HepG2 (cell line): ENCODE measurements at regions not wholly inside any gene's neighbourhood (a gene's known extent, or its start where the extent isn't known, plus 50 kb on each side); places are given as distances from the start of the nearest gene placed in this dataset.

Experiments used
- ATAC-seq: fragments of 200-7000 bp; cut with Tn5 transposase; 3 replicates; pipeline ENCODE4 v1.9.1; 2020; ENCODE audit warnings: mild to moderate bottlenecking, moderate library complexity
- BruUV-seq: library from RNA; stranded (reverse); fragments of 400-500 nt; replicated peaks from 2 replicates; lab custom pipeline; 2021; lab: Mats Ljungman, UMichigan
- CTCF ChIA-PET: fragments of 300-600 bp; formaldehyde crosslinking; extraction: SDS; loops from one replicate; lab custom pipeline; 2021; ENCODE audit warnings: low total read pairs, inconsistent platforms, low intra/inter-chr PET ratio; lab: Yijun Ruan, JAX
- POLR2A ChIA-PET: fragments of 350-600 bp; sonication (Branson Sonifier 250); formaldehyde crosslinking; loops from one replicate; lab custom pipeline; 2020; ENCODE audit warnings: antibody characterized with exemption, inconsistent platforms; lab: Yijun Ruan, JAX
- DNase-seq: peaks from one replicate; pipeline ENCODE4 v3.0.0-alpha.2; 2015; ENCODE audit warnings: low spot score
- FAIRE-seq: peaks from 3 replicates; lab custom pipeline; 2011; peaks lifted over from hg19 to GRCh38; lab: Jason Lieb, UNC
- H2AFZ ChIP-seq: one replicate; pipeline ENCODE4 v1.6.1; 2011; ENCODE audit warnings: low read length, inconsistent platforms
- H3K27ac ChIP-seq: fragments of 300-600 bp; 3 replicates; pipeline ENCODE4 v1.8.0; 2011; ENCODE audit warnings: mixed run types, mild to moderate bottlenecking, mixed read lengths, low read length, inconsistent platforms; ENCODE audit not compliant: insufficient read depth; ENCODE audit errors: extremely low read length
- H3K27me3 ChIP-seq, 2 experiments: fragments of 200-600 bp in 1 of 2; 2 replicates in 1 of 2; 3 replicates in 1 of 2; pipeline versions ENCODE4 v1.6.0 to v1.8.0; 2011; ENCODE audit warnings: low read length in 2 of 2, mild to moderate bottlenecking in 2 of 2, moderate library complexity in 2 of 2, inconsistent platforms in 1 of 2; ENCODE audit not compliant: insufficient read depth in 2 of 2, control insufficient read depth in 1 of 2
- H3K36me3 ChIP-seq, 2 experiments: fragments of 200-600 bp in 1 of 2; replicated peaks in 1 of 2; 2 replicates in 1 of 2; 3 replicates in 1 of 2; pipeline versions ENCODE4 v1.5.1 to v1.8.0; 2011; ENCODE audit warnings: low read length in 2 of 2, inconsistent platforms in 1 of 2; ENCODE audit not compliant: insufficient read depth in 2 of 2, control insufficient read depth in 1 of 2
- H3K4me1 ChIP-seq: 2 replicates; pipeline ENCODE4 v1.5.1; 2012; ENCODE audit warnings: low read length, inconsistent platforms; ENCODE audit not compliant: insufficient read depth
- H3K4me2 ChIP-seq: 2 replicates; pipeline ENCODE4 v1.6.0; 2011; ENCODE audit warnings: low read depth, low read length, inconsistent platforms
- H3K4me3 ChIP-seq, 3 experiments: fragments of 200-600 bp in 1 of 3; sonication (generic), shearing (Covaris generic) in 1 of 3; replicated peaks in 1 of 3; 2 replicates each; pipeline ENCODE4 v1.5.1; 2011 to 2016; ENCODE audit warnings: low read length in 3 of 3, inconsistent platforms in 2 of 3, low read depth in 2 of 3, mild to moderate bottlenecking in 2 of 3, control low read depth in 1 of 3, mixed read lengths in 1 of 3; ENCODE audit not compliant: insufficient read depth in 1 of 3
- H3K79me2 ChIP-seq: one replicate; pipeline ENCODE4 v1.6.1; 2011; ENCODE audit warnings: low read length, inconsistent platforms; ENCODE audit not compliant: insufficient read depth
- H3K9ac ChIP-seq: 2 replicates; pipeline ENCODE4 v1.6.0; 2011; ENCODE audit warnings: mild to moderate bottlenecking, low read depth, low read length, inconsistent platforms; ENCODE audit not compliant: insufficient read depth
- H3K9me3 ChIP-seq: 2 replicates; pipeline ENCODE4 v1.5.1; 2012; ENCODE audit warnings: mild to moderate bottlenecking, low read length
- H4K20me1 ChIP-seq: 2 replicates; pipeline ENCODE4 v1.6.0; 2011; ENCODE audit warnings: inconsistent platforms, mild to moderate bottlenecking, low read length, moderate library complexity; ENCODE audit not compliant: insufficient read depth
- ASH2L ChIP-seq: fragments of 300-600, 200-600 bp; sonication (generic); IDR thresholded peaks from 2 replicates; pipeline ENCODE4 v1.7.0; 2017; ENCODE audit warnings: low read depth, mild to moderate bottlenecking, moderate library complexity, mixed read lengths, low read length; ENCODE audit not compliant: insufficient read length
- CEBPG ChIP-seq: IDR thresholded peaks from 2 replicates; pipeline ENCODE4 v1.6.1; 2016
- HMG20B ChIP-seq: conservative IDR thresholded peaks from 2 replicates; pipeline ENCODE4 v1.6.1; 2016; ENCODE audit warnings: missing genetic modification reagents, missing compliant biosample characterization
- JUNB ChIP-seq: sonication (generic); formaldehyde crosslinking; IDR thresholded peaks from 2 replicates; pipeline ENCODE4 v1.8.0; 2022; ENCODE audit warnings: missing genetic modification reagents, mild to moderate bottlenecking, borderline replicate concordance
- KLF9 ChIP-seq: IDR thresholded peaks from 2 replicates; pipeline ENCODE4 v1.6.1; 2016; ENCODE audit warnings: low read depth
- SP1 ChIP-seq, 2 experiments: fragments of 450-650 bp in 1 of 2; sonication (generic) in 1 of 2; formaldehyde crosslinking in 1 of 2; IDR thresholded peaks; 2 replicates each; pipeline versions ENCODE4 v1.4.0 to v1.6.1; 2016 to 2020; ENCODE audit warnings: missing genetic modification reagents in 1 of 2
- TRIM24 ChIP-seq: sonication (generic); formaldehyde crosslinking; IDR thresholded peaks from 2 replicates; pipeline ENCODE4 v1.8.0; 2022; ENCODE audit warnings: mild to moderate bottlenecking, missing genetic modification reagents
- YY1 ChIP-seq: IDR thresholded peaks from 2 replicates; pipeline ENCODE4 v1.6.1; 2011; ENCODE audit warnings: low read length, low read depth, moderate library complexity, mild to moderate bottlenecking; ENCODE audit not compliant: insufficient read depth, insufficient replicate concordance
- ZNF382 ChIP-seq: sonication (generic); formaldehyde crosslinking; IDR thresholded peaks from 2 replicates; pipeline ENCODE4 v1.5.0; 2020; ENCODE audit warnings: missing genetic modification reagents, mild to moderate bottlenecking, borderline replicate concordance
- ZNF496 ChIP-seq: sonication (generic); formaldehyde crosslinking; IDR thresholded peaks from 2 replicates; pipeline ENCODE4 v1.8.1; 2023; ENCODE audit warnings: mild to moderate bottlenecking, moderate library complexity, missing genetic modification reagents; ENCODE audit not compliant: insufficient replicate concordance
- ZNF816 ChIP-seq: sonication (generic); formaldehyde crosslinking; IDR thresholded peaks from 2 replicates; pipeline ENCODE4 v1.8.0; 2022; ENCODE audit warnings: missing genetic modification reagents, mild to moderate bottlenecking, borderline replicate concordance
- WGBS: methylation state at CpG from one replicate; pipeline ENCODE4 v1.1.6; 2017; ENCODE audit warnings: low lambda C conversion rate; 5-methylcytosine and 5-hydroxymethylcytosine counted together
- in situ Hi-C: cut with HindIII; loops from 2 replicates; pipeline ENCODE4 v1.10.0; 2017; ENCODE audit warnings: low pct_unique_long_range_greater_than_20kb; ENCODE audit not compliant: extremely low pct_ligation_motif_present
- intact Hi-C: fragments of 100-400 bp; cut with micrococcal nuclease; formaldehyde crosslinking; loops from one replicate; pipeline ENCODE4 v1.10.0; 2022; ENCODE audit not compliant: unreplicated experiment
- TF ChIP-seq, protein P1 (sequence below), 2 experiments: sonication (generic) in 1 of 2; formaldehyde crosslinking in 1 of 2; IDR thresholded peaks; 2 replicates each; pipeline versions ENCODE4 v1.6.1 to v1.9.0; 2014 to 2022; ENCODE audit warnings: antibody characterized with exemption in 1 of 2, borderline replicate concordance in 1 of 2, inconsistent platforms in 1 of 2, low read depth in 1 of 2, missing genetic modification reagents in 1 of 2
- TF ChIP-seq, protein P2 (sequence below): sonication (generic); formaldehyde crosslinking; IDR thresholded peaks from 2 replicates; pipeline ENCODE4 v1.4.0; 2020; ENCODE audit warnings: missing genetic modification reagents
- TF ChIP-seq, protein P3 (sequence below): sonication (generic); formaldehyde crosslinking; IDR thresholded peaks from 2 replicates; pipeline ENCODE4 v1.5.1; 2020; ENCODE audit warnings: missing genetic modification reagents, mild to moderate bottlenecking, borderline replicate concordance

DNA sequence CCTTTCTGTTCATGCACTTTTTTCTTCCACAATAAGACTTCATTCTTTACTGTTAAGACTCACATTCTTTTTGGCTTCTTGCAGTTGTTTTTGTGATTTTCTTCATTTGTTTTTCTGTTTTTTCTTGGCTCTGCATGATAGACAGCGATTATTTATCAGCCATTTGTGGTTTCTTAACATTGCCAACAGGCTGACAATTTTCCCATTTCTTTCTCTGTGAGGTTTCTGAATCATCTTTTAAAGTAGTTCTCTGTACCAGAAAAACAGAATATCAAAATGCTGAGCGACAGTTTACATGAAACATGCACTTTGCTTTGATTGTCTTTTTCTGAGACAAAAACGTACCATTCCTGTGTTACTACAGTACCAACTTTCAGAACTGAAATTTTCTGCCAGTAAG, 334.2 kb upstream of the MAGI2 start:
- ChIA-PET CTCF (no interaction called here), POLR2A (no interaction called here)
- WGBS: under 1% methylated on average over 3 of the region's 3 CpGs

More for the DNA sequence above, 334.2 kb upstream of the MAGI2 start:
- no peak overlapping the region for H3K4me2 ChIP-seq
- no peaks in the 10 kb centered on the region for H3K27me3 ChIP-seq
- in situ Hi-C loops (no loop called here), intact Hi-C loops (no loop called here)
- ATAC-seq (no peak), FAIRE-seq (no peak), DNase-seq (no peak)
- no peaks in the 10 kb centered on the region for H3K4me1 ChIP-seq
- TF ChIP-seq ZNF382 (CRISPR knock-in tag) (no peak), HMG20B (CRISPR knock-in tag) (no peak), CEBPG (no peak), ASH2L (no peak), ZNF496 (CRISPR knock-in tag) (no peak), SP1 (IDR thresholded peaks at IDR 0.05) (no peak), SP1 (CRISPR knock-in tag; IDR thresholded peaks at IDR 0.05) (no peak), TRIM24 (CRISPR knock-in tag) (no peak), ZNF816 (no peak), YY1 (no peak), JUNB (CRISPR knock-in tag) (no peak), KLF9 (CRISPR knock-in tag) (no peak)
- TF ChIP-seq, protein P1, sequence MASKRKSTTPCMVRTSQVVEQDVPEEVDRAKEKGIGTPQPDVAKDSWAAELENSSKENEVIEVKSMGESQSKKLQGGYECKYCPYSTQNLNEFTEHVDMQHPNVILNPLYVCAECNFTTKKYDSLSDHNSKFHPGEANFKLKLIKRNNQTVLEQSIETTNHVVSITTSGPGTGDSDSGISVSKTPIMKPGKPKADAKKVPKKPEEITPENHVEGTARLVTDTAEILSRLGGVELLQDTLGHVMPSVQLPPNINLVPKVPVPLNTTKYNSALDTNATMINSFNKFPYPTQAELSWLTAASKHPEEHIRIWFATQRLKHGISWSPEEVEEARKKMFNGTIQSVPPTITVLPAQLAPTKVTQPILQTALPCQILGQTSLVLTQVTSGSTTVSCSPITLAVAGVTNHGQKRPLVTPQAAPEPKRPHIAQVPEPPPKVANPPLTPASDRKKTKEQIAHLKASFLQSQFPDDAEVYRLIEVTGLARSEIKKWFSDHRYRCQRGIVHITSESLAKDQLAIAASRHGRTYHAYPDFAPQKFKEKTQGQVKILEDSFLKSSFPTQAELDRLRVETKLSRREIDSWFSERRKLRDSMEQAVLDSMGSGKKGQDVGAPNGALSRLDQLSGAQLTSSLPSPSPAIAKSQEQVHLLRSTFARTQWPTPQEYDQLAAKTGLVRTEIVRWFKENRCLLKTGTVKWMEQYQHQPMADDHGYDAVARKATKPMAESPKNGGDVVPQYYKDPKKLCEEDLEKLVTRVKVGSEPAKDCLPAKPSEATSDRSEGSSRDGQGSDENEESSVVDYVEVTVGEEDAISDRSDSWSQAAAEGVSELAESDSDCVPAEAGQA (IDR thresholded peaks at IDR 0.05; ENCODE audit: low read depth): no peak
- TF ChIP-seq, protein P1 (CRISPR knock-in tag; IDR thresholded peaks at IDR 0.05; ENCODE audit: borderline replicate concordance): no peak
- TF ChIP-seq, protein P2, sequence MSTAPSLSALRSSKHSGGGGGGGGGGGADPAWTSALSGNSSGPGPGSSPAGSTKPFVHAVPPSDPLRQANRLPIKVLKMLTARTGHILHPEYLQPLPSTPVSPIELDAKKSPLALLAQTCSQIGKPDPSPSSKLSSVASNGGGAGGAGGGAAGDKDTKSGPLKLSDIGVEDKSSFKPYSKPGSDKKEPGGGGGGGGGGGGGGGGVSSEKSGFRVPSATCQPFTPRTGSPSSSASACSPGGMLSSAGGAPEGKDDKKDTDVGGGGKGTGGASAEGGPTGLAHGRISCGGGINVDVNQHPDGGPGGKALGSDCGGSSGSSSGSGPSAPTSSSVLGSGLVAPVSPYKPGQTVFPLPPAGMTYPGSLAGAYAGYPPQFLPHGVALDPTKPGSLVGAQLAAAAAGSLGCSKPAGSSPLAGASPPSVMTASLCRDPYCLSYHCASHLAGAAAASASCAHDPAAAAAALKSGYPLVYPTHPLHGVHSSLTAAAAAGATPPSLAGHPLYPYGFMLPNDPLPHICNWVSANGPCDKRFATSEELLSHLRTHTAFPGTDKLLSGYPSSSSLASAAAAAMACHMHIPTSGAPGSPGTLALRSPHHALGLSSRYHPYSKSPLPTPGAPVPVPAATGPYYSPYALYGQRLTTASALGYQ (CRISPR knock-in tag): no peak
- TF ChIP-seq, protein P3, sequence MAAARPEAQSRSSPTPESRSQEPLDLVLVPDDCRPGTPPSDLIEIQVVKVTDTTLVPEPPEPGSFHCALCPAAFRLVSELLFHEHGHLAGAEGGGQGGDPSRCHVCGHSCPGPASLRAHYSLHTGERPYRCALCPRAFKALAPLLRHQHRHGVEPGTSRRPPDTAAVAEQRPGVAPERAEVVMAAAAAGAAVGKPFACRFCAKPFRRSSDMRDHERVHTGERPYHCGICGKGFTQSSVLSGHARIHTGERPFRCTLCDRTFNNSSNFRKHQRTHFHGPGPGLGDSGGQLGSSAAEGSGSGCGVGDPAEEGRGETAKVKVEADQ: no peak
- H3K9ac ChIP-seq: no peak overlapping the region
- no peaks in the 10 kb centered on the region for H4K20me1 ChIP-seq
- H3K9me3 ChIP-seq: no peaks in the 10 kb centered on the region
- no TSS peak for BruUV-seq
- H3K36me3 ChIP-seq: no peaks in the 10 kb centered on the region
- no peak overlapping the region for H3K27ac ChIP-seq
- no peak overlapping the region for H2AFZ ChIP-seq
- H3K79me2 ChIP-seq: no peaks in the 10 kb centered on the region
- no peak overlapping the region for H3K4me3 ChIP-seq
